NB4 (cell line): ENCODE measurements at regions not wholly inside any gene's neighbourhood (a gene's known extent, or its start where the extent isn't known, plus 50 kb on each side); places are given as distances from the start of the nearest gene placed in this dataset.

Source experiments
- DNase-seq: peaks from one replicate; pipeline ENCODE4 v3.0.0; 2010; ENCODE audit warnings: low read depth
- H3K4me3 ChIP-seq: one replicate; pipeline ENCODE4 v1.5.1; 2011; ENCODE audit warnings: mild to moderate bottlenecking, low read depth, low read length, moderate library complexity
- CTCF ChIP-seq: IDR thresholded peaks from one replicate; pipeline ENCODE4 v1.5.1; 2012; ENCODE audit warnings: low read depth, low read length
- MYC ChIP-seq: IDR thresholded peaks from 2 replicates; pipeline ENCODE4 v1.6.1; 2011; ENCODE audit warnings: low read depth, low read length
- POLR2A ChIP-seq: IDR thresholded peaks from 2 replicates; pipeline ENCODE4 v1.6.1; 2011; ENCODE audit warnings: mild to moderate bottlenecking; ENCODE audit not compliant: insufficient read length; ENCODE audit errors: extremely low read depth
- TF ChIP-seq, protein P1 (sequence below): IDR thresholded peaks from 2 replicates; pipeline ENCODE4 v1.6.1; 2011; ENCODE audit warnings: low read depth, low read length

DNA sequence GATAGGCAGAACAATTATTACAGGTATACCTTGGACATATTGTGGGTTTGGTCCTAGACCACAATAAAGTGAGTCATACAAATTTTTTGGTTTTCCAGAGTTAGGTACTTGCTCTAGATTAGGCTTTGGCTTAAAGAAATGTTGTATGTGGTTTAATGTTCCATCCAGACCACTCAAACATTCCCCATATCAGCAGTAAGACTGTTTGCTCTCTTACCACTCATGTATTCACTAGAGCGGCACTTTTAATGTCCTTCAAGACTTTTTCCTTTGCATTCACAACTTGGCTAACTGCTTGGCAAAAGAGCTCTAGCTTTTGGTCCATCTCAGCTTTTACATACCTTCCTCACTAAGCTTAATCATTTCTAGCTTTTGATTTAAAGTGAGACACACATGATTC, 250.5 kb upstream of the SETMAR start:
- DNase-seq = no peak
- TF ChIP-seq MYC = no peak
- no peak for TF ChIP-seq CTCF
- TF ChIP-seq, protein P1, sequence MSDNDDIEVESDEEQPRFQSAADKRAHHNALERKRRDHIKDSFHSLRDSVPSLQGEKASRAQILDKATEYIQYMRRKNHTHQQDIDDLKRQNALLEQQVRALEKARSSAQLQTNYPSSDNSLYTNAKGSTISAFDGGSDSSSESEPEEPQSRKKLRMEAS = no peak
- TF ChIP-seq POLR2A = no peak
- no peak overlapping the region for H3K4me3 ChIP-seq

DNA sequence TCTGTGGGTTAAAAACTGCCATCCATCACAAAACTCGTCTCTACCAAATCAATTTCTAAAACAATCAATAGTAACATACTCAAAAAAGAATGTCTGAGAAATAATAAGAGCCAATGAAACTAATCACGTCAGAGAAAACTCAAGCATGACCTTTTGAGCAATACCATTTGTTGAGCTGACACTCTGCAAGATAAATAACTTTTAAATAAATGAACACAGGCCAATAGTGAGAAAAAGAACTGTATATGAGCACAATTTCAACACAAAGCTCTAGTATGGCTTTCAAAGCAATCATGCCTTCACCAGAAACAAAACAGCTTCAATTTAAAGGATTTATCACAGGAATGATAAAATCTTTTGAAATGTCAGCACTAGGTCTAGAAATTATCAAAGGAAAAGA, 249.2 kb upstream of the SETMAR start:
- TF ChIP-seq, protein P1 = no peak
- no peak for TF ChIP-seq POLR2A
- TF ChIP-seq MYC = no peak
- no peak for TF ChIP-seq CTCF
- DNase-seq = no peak
- no peak overlapping the region for H3K4me3 ChIP-seq

DNA sequence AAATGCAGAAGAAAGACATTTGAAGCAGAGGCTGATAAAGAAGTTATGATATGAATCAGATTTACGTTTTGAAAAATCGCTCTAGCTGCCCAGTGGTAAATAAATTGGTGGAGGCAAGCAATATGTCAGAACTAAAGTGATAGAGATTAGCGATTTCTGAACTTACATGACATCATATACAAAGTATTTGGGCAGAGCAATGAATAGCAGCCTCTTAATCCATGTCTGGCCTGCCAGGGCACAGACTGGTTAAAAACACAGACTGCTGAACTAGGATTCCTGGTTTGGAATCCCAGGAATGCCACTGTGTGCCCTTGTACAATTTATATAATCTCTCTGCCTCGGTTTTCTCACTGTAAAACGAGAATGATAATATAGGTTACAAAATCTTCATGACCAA, 243.1 kb upstream of the SETMAR start:
- TF ChIP-seq POLR2A (no peak), CTCF (no peak), MYC (no peak)
- TF ChIP-seq, protein P1 = no peak
- H3K4me3 ChIP-seq = no peak overlapping the region
- no peak for DNase-seq

DNA sequence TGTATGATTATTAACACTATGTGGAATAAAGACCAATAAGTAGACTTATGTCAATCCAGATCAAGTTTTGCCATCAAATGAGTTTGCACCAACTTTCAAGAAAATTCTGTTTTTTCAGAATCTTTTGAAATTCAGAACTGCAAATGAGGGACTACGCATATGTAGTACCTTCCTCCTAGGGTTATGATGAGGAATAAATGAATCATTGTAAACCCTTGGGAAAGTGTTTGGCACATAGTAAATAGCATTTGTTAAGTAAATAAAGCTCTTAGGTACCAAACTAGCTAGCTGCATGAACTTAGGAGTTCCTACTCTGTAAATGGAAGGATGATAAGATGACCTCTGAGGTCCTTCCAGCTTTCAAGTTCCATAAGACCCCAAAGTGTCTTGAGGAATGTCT, 242.6 kb upstream of the SETMAR start:
- TF ChIP-seq, protein P1 = no peak
- TF ChIP-seq MYC = no peak
- no peak for TF ChIP-seq CTCF
- no peak for TF ChIP-seq POLR2A
- H3K4me3 ChIP-seq = no peak overlapping the region
- no peak for DNase-seq

DNA sequence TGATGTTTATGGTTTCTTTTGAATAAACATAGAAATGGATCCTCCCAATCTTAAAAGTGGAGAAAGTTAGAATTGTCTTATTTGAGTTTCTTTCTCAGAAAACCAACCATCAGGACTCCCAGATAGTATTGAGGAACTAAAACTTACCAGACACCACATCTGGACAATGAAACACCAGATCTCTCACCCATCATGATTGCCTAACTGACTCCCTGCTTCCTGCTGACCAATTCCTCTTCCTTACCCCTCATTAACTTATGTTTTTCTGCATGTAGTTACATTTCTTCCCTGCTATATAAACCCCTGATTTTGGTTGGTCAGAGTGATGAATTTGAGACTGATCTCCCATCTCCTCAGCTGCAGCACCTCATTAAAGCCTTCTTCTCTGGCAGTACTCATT, 242.0 kb upstream of the SETMAR start:
- no peak overlapping the region for H3K4me3 ChIP-seq
- TF ChIP-seq POLR2A (no peak), MYC (no peak), CTCF (no peak)
- TF ChIP-seq, protein P1 = no peak
- DNase-seq = peak; percentile 49

DNA sequence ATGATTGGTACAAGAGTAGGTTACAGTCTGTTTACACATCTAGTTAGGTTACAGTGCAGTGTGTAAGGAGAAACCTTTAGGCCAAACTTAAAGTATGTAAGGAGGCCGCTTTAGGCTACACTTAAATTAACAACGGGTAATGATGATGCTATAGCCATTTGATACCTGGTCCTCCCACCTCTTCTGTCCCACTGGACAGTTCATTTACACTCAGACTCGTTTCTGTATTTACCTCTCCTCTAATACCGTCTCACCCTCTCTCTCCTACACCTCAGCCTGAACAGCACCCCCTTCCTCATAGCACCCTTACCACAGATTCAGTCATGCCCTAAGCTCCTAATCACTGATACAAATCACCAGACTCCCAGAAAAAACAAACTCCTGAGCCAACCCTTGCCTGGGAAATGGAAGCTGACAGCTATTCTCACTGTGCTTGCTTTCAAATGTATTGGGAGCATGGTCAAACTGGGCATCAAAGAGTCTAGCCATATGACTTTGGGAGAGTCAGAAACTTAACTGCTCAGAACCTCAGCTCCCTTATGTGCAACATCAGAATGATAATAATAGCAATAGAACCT, 241.3 kb upstream of the SETMAR start:
- TF ChIP-seq POLR2A = no peak
- no peak for TF ChIP-seq MYC
- TF ChIP-seq, protein P1 = no peak
- no peak for TF ChIP-seq CTCF
- DNase-seq = no peak
- no peak overlapping the region for H3K4me3 ChIP-seq
